Activated CD4-positive, alpha-beta T cell treated with anti-CD3 and anti-CD28 coated beads, Interleukin-2, Interleukin-6, amounts not matched to agents 100 ng/mL and 50 ng/mL, durations not matched to agents 16 hours and 8 hours (primary cell): ENCODE measurements at regions not wholly inside any gene's neighbourhood (a gene's known extent, or its start where the extent isn't known, plus 50 kb on each side); places are given as distances from the start of the nearest gene placed in this dataset.
"Not testable (repeated sequence)": the region's sequence is repeated elsewhere in the genome, so short reads cannot be mapped to it uniquely, and the experiment has no call there.

Experiments
- DNase-seq: peaks from one replicate; pipeline ENCODE4 v3.0.0-alpha.2; 2020

DNA sequence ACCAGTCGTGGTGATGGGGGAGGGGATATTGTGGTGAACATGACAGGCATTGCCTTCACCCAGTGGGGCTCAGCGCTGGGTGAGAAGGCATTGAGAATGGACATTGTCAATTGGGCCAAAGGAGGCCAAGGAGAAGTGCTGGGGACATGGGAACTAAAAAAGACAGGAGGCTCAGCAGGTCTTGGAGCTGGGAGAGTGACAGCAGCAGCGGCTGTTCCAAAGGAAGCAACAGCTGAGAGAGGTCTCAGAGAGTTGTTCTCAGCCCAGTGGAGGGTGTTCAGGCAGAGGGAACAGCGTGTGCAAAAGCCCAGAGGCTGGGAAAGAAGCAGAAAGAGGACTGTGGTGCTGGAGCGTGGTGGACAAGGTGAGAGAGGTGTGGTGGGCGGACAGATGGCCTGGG, 56.6 kb upstream of the ASNS start:
- DNase-seq = not testable (repeated sequence)

DNA sequence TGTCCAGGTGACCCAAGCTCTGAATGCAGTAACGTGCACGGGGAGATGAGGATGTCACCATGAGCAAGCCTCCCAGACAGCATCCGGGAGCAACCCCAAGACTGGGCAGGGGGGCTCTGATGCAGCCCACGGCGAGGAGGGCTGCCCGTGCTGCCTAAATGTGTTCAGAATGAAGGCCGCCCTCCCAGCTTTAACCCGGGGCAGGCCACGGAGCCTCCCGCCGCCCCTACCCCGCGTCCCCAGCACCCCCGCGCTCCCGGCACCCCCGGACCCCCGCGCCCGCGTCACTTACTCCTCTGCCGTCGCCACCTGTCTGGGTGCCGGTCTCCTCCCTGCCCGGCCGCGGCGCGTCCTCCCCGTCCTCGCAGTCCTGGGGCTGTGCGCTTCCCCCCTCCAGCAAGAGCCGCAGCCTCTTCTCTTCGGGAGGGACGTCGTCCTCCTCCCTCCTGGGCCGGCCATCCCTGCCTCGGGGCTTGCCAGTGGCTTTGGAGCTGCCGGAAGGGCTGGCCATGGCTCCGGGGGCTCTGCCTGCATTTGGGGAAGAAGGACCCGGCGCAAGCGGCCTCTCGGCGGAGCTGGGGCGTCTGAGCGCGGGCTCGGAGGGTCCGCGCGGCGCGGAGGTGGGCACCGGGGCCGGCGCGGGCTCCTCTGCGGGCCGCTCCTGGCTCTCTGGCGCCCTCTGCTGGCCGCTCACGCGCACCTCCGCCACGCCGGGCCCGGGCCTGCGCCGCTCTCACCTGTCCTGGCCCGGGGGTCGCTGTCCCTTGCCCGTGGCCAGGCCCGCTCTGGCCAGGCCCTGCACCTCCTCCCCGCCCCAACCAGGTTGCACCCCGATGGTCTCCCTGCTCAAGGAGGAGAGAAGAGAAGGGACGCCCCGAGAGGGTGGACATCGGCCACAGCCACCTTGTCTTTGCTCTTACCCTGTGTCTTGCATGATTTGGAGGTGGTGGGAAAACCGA, 55.9 kb upstream of the ASNS start:
- peak; percentile 70 for DNase-seq
